Gastroesophageal sphincter (tissue), 4 donors: ENCODE measurements at regions not wholly inside any gene's neighbourhood (a gene's known extent, or its start where the extent isn't known, plus 50 kb on each side); places are given as distances from the start of the nearest gene placed in this dataset.

Source experiments
- ATAC-seq: fragments of 150-250 bp; one replicate; pipeline ENCODE4 v1.9.1; 2016; ENCODE audit warnings: mild to moderate bottlenecking, moderate library complexity
- H3K27ac ChIP-seq, 4 donors: fragments of 200-600 bp; sonication (generic) in 3 of 4; 1 replicate in 3 of 4; 2 replicates in 1 of 4; pipeline ENCODE4 v1.5.1; 2016 to 2019
- H3K27me3 ChIP-seq: fragments of 200-600 bp; sonication (generic); one replicate; pipeline ENCODE4 v1.5.1; 2019
- H3K36me3 ChIP-seq, 2 donors: fragments of 200-600 bp; sonication (generic); one replicate each; pipeline ENCODE4 v1.5.1; 2019; ENCODE audit warnings: control low read depth in 1 of 2
- H3K4me1 ChIP-seq, 3 donors: fragments of 200-600 bp; sonication (generic); 1 replicate in 2 of 3; 2 replicates in 1 of 3; pipeline ENCODE4 v1.5.1; 2016 to 2019; ENCODE audit warnings: control low read depth in 2 of 3
- H3K4me3 ChIP-seq, 2 donors: fragments of 200-600 bp; sonication (generic); one replicate each; pipeline ENCODE4 v1.5.1; 2019; ENCODE audit warnings: mild to moderate bottlenecking in 1 of 2, moderate library complexity in 1 of 2
- H3K9me3 ChIP-seq, 3 donors: fragments of 200-600 bp; sonication (generic); one replicate each; pipeline ENCODE4 v1.5.1; 2017 to 2019; ENCODE audit warnings: control low read depth in 2 of 3
- CTCF ChIP-seq, 4 experiments: fragments of 200-600 bp in 2 of 4; fragments of 450-650 bp in 2 of 4; sonication (generic) in 1 of 4; IDR thresholded peaks; one replicate each; pipeline ENCODE4 v1.5.1; 2017 to 2019; ENCODE audit warnings: antibody characterized with exemption in 4 of 4, mild to moderate bottlenecking in 2 of 4, moderate library complexity in 2 of 4
- EP300 ChIP-seq: sonication (generic); formaldehyde crosslinking; IDR thresholded peaks from one replicate; pipeline ENCODE4 v1.6.1; 2017; ENCODE audit warnings: antibody characterized with exemption, mild to moderate bottlenecking
- POLR2A ChIP-seq, 2 donors: fragments of 450-650 bp; IDR thresholded peaks; one replicate each; pipeline ENCODE4 v1.6.1; 2017; ENCODE audit warnings: antibody characterized with exemption in 2 of 2, mild to moderate bottlenecking in 2 of 2, moderate library complexity in 1 of 2
- POLR2AphosphoS5 ChIP-seq: sonication (generic); formaldehyde crosslinking; IDR thresholded peaks from one replicate; pipeline ENCODE4 v1.6.1; 2017; ENCODE audit warnings: antibody characterized with exemption
- WGBS, 2 donors: methylation state at CpG; one replicate each; pipeline ENCODE4 v1.1.5; 2018; ENCODE audit warnings: low coverage in 1 of 2; 5-methylcytosine and 5-hydroxymethylcytosine counted together

GRCh38 chr11:69939551-69940245 is 120.5 kb upstream of the FGF3 start:
- Histone ChIP-seq H3K9me3 (no peaks in the 10 kb centered on the region), H3K27me3 (peaks cover 40% of the 10 kb centered on the region), H3K36me3 (no peaks in the 10 kb centered on the region), H3K4me1 (peaks cover 0 to 17% (median 0%) of the 10 kb centered on the region in 3 donors), H3K27ac (peak overlapping the region; percentile 4 to 71 (median 68)), H3K4me3 (peak overlapping the region in 1 of 2 donors; percentile 35)
- WGBS, 2 donors, result no CpG with 5 or more reads among the region's 28 CpGs
- no peak for TF ChIP-seq CTCF (IDR thresholded peaks at IDR 0.05)
- TF ChIP-seq POLR2AphosphoS5, result no peak
- TF ChIP-seq EP300, result no peak
- no peak for TF ChIP-seq POLR2A (IDR thresholded peaks at IDR 0.05)
- ATAC-seq, result peak; percentile 52

- WGBS, 2 donors, result 63 to 85% methylated on average over 3 of the region's 6 CpGs
- Histone ChIP-seq H3K27me3 (peaks cover 42% of the 10 kb centered on the region), H3K9me3 (no peaks in the 10 kb centered on the region), H3K36me3 (no peaks in the 10 kb centered on the region), H3K27ac (peak overlapping the region in 3 of 4 donors; percentile 67 to 71 (median 69)), H3K4me3 (no peak overlapping the region), H3K4me1 (peaks cover 0 to 17% (median 0%) of the 10 kb centered on the region in 3 donors)
- TF ChIP-seq POLR2AphosphoS5 (no peak), EP300 (no peak), CTCF (IDR thresholded peaks at IDR 0.05) (no peak), POLR2A (IDR thresholded peaks at IDR 0.05) (no peak)
- ATAC-seq, result no peak
Observed at GRCh38 chr11:69940246-69940610, 121.0 kb upstream of the FGF3 start.

GRCh38 chr11:69941546-69942332 is 122.5 kb upstream of the FGF3 start:
- no peak for TF ChIP-seq CTCF (IDR thresholded peaks at IDR 0.05)
- H3K27me3 ChIP-seq, result peaks cover 42% of the 10 kb centered on the region
- H3K4me1 ChIP-seq, result peaks cover 0 to 17% (median 0%) of the 10 kb centered on the region in 3 donors
- no peaks in the 10 kb centered on the region for H3K36me3 ChIP-seq
- no peak for ATAC-seq
- no peaks in the 10 kb centered on the region for H3K9me3 ChIP-seq
- peak overlapping the region in 1 of 4 donors; percentile 17 for H3K27ac ChIP-seq
- no peak overlapping the region for H3K4me3 ChIP-seq
- WGBS, 2 donors, result 68 to 70% methylated on average over 2 to 8 of the region's 15 CpGs

GRCh38 chr11:69942333-69942820 is 123.2 kb upstream of the FGF3 start:
- TF ChIP-seq POLR2AphosphoS5 (no peak), CTCF (IDR thresholded peaks at IDR 0.05) (no peak), EP300 (no peak), POLR2A (IDR thresholded peaks at IDR 0.05) (no peak)
- no peaks in the 10 kb centered on the region for H3K9me3 ChIP-seq
- no peak for ATAC-seq
- H3K27ac ChIP-seq, result peak overlapping the region in 1 of 4 donors; percentile 17
- peaks cover 42% of the 10 kb centered on the region for H3K27me3 ChIP-seq
- no peak overlapping the region for H3K4me3 ChIP-seq
- peaks cover 0 to 17% (median 0%) of the 10 kb centered on the region in 3 donors for H3K4me1 ChIP-seq
- 88 to 100% methylated on average over 6 of the region's 9 CpGs for WGBS, 2 donors
- H3K36me3 ChIP-seq, result no peaks in the 10 kb centered on the region
